ENCODE measurements at regions not wholly inside any gene's neighbourhood (a gene's known extent, or its start where the extent isn't known, plus 50 kb on each side); places are given as distances from the start of the nearest gene placed in this dataset.

DNA sequence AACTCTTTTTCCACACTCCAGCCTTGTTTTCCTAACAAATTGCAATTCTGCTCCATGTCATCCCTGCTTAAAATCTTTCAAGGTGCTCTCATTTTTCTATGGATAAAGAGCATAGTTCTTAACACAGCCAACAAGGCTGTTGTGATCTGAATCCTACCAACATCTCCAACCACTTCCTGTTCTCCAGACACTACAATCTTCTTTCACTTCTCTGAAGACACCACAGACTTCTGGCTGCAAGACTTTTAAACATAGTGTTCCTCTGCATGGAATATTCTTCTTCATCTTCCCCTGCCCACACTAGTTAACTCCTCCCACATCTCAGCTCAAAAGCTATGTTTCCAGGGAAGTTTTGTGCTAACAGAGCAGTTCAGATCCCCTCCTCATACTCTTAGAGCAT, 404.8 kb downstream of the MAN2A1 start:
- TF ChIP-seq, protein P1, sequence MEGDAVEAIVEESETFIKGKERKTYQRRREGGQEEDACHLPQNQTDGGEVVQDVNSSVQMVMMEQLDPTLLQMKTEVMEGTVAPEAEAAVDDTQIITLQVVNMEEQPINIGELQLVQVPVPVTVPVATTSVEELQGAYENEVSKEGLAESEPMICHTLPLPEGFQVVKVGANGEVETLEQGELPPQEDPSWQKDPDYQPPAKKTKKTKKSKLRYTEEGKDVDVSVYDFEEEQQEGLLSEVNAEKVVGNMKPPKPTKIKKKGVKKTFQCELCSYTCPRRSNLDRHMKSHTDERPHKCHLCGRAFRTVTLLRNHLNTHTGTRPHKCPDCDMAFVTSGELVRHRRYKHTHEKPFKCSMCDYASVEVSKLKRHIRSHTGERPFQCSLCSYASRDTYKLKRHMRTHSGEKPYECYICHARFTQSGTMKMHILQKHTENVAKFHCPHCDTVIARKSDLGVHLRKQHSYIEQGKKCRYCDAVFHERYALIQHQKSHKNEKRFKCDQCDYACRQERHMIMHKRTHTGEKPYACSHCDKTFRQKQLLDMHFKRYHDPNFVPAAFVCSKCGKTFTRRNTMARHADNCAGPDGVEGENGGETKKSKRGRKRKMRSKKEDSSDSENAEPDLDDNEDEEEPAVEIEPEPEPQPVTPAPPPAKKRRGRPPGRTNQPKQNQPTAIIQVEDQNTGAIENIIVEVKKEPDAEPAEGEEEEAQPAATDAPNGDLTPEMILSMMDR (IDR thresholded peaks at IDR 0.05; ENCODE audit: control extremely low read depth in 1 of 3, insufficient read depth in 1 of 3, low read depth in 1 of 3, low read length in 3 of 3) = no peak
- TF ChIP-seq POLR2A (IDR thresholded peaks at IDR 0.05; ENCODE audit: control extremely low read depth in 1 of 2, low read depth in 2 of 2, low read length in 2 of 2) = no peak
- TF ChIP-seq EP300 (IDR thresholded peaks at IDR 0.05; ENCODE audit: borderline replicate concordance in 1 of 2, low read depth in 2 of 2, low read length in 2 of 2) = no peak
- no peak for TF ChIP-seq RAD21 (IDR thresholded peaks at IDR 0.05 in 1 of 2, conservative IDR thresholded peaks at IDR 0.05 in 1 of 2; ENCODE audit: low read depth in 2 of 2, low read length in 2 of 2)
- no peak for TF ChIP-seq POLR2AphosphoS5 (IDR thresholded peaks at IDR 0.05; ENCODE audit: low read depth, low read length)
- no peak for TF ChIP-seq RFX5 (IDR thresholded peaks at IDR 0.05; ENCODE audit: borderline replicate concordance, low read depth, low read length)
- TF ChIP-seq TAF1 (IDR thresholded peaks at IDR 0.05; ENCODE audit: low read depth, low read length) = no peak
- TF ChIP-seq RXRA (IDR thresholded peaks at IDR 0.05; ENCODE audit: insufficient read depth, low read depth, low read length) = no peak
- no peak for TF ChIP-seq SRF (IDR thresholded peaks at IDR 0.05; ENCODE audit: low read depth, low read length)
- no peak for TF ChIP-seq GTF2F1 (IDR thresholded peaks at IDR 0.05; ENCODE audit: borderline replicate concordance, low read depth, low read length)
- TF ChIP-seq, protein P2, sequence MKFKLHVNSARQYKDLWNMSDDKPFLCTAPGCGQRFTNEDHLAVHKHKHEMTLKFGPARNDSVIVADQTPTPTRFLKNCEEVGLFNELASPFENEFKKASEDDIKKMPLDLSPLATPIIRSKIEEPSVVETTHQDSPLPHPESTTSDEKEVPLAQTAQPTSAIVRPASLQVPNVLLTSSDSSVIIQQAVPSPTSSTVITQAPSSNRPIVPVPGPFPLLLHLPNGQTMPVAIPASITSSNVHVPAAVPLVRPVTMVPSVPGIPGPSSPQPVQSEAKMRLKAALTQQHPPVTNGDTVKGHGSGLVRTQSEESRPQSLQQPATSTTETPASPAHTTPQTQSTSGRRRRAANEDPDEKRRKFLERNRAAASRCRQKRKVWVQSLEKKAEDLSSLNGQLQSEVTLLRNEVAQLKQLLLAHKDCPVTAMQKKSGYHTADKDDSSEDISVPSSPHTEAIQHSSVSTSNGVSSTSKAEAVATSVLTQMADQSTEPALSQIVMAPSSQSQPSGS (IDR thresholded peaks at IDR 0.05; ENCODE audit: low read length) = no peak
